H1 (cell line): ENCODE measurements at regions not wholly inside any gene's neighbourhood (a gene's known extent, or its start where the extent isn't known, plus 50 kb on each side); places are given as distances from the start of the nearest gene placed in this dataset.

Experiments used
- BACH1 ChIP-seq: IDR thresholded peaks from 2 replicates; pipeline ENCODE4 v1.6.1; 2012; ENCODE audit warnings: low read length, improper control_type of control experiment
- CEBPB ChIP-seq: IDR thresholded peaks from 2 replicates; pipeline ENCODE4 v1.6.1; 2012; ENCODE audit warnings: low read depth, low read length
- EP300 ChIP-seq, 2 experiments: IDR thresholded peaks; 1 replicate in 1 of 2; 2 replicates in 1 of 2; pipeline ENCODE4 v1.6.1; 2011 to 2012; ENCODE audit warnings: low read depth in 2 of 2, low read length in 2 of 2, mild to moderate bottlenecking in 2 of 2, borderline replicate concordance in 1 of 2, inconsistent platforms in 1 of 2, moderate library complexity in 1 of 2
- EZH2 ChIP-seq: fragments of 200-600 bp; sonication (generic); IDR thresholded peaks from 2 replicates; pipeline ENCODE4 v1.7.1; 2012; ENCODE audit warnings: low read depth, mild to moderate bottlenecking, moderate library complexity, low read length, inconsistent platforms; ENCODE audit not compliant: severe bottlenecking
- KDM1A ChIP-seq: fragments of 200-600, 300-600 bp; sonication (generic); IDR thresholded peaks from 2 replicates; pipeline ENCODE4 v1.7.1; 2016; ENCODE audit warnings: mild to moderate bottlenecking, low read length, borderline replicate concordance
- KDM4A ChIP-seq: IDR thresholded peaks from one replicate; pipeline ENCODE4 v1.7.1; 2012; ENCODE audit warnings: low read depth, mild to moderate bottlenecking, moderate library complexity, low read length, inconsistent platforms; ENCODE audit not compliant: severe bottlenecking
- PHF8 ChIP-seq: fragments of 200-600 bp; sonication (generic); conservative IDR thresholded peaks from 2 replicates; pipeline ENCODE4 v1.7.1; 2012; ENCODE audit warnings: low read depth, mild to moderate bottlenecking, inconsistent platforms, low read length, moderate library complexity
- SIRT6 ChIP-seq: IDR thresholded peaks from one replicate; pipeline ENCODE4 v1.7.1; 2012; ENCODE audit warnings: low read length, inconsistent platforms
- SP2 ChIP-seq: IDR thresholded peaks from 2 replicates; pipeline ENCODE4 v1.6.1; 2012; ENCODE audit warnings: mild to moderate bottlenecking, low read length, inconsistent platforms

DNA sequence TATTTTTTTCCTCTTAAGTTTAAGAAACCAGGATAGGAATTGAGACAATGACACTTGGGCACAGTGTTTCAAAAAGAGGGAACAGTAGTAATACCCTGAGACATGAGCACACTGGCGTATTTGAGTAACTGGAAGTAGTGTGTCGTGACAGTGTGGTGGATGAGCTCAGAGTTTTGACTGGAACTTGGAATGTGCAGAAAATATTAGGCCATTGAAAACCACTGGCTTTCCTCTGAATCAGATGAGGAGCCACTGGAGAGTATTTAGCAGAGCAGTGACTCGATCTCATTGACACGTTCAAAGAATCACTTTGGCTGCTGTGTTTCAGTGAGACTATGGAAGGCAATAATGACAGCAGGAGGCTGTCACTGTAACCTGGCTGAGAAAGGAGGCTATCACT, 1531.2 kb downstream of the STIM2 start (continued):
- no peak for TF ChIP-seq EZH2
- TF ChIP-seq PHF8 = no peak
- no peak for TF ChIP-seq BACH1
- TF ChIP-seq KDM1A = no peak
- no peak for TF ChIP-seq SP2
- TF ChIP-seq SIRT6 = no peak
- TF ChIP-seq CEBPB = no peak
- TF ChIP-seq KDM4A = no peak
- no peak for TF ChIP-seq EP300 (IDR thresholded peaks at IDR 0.05; ENCODE audit: borderline replicate concordance in 1 of 2, low read depth in 2 of 2, low read length in 2 of 2)
